Prostate gland (tissue), 2 donors: ENCODE measurements at regions not wholly inside any gene's neighbourhood (a gene's known extent, or its start where the extent isn't known, plus 50 kb on each side); places are given as distances from the start of the nearest gene placed in this dataset.

Source experiments
- DNase-seq: peaks from one replicate; pipeline ENCODE4 v3.0.0-alpha.2; 2019; ENCODE audit warnings: low spot score
- H3K27ac ChIP-seq, 2 donors: fragments of 200-600 bp; sonication (generic); 2 replicates each; pipeline ENCODE4 v1.5.1; 2017 to 2019
- H3K27me3 ChIP-seq: fragments of 200-600 bp; sonication (generic); replicated peaks from 2 replicates; pipeline ENCODE4 v1.5.1; 2019; ENCODE audit not compliant: insufficient read depth
- H3K36me3 ChIP-seq, 2 donors: fragments of 200-600 bp; sonication (generic); 1 replicate in 1 of 2; 2 replicates in 1 of 2; pipeline versions ENCODE4 v1.5.1 to v1.8.1; 2017 to 2019
- H3K4me1 ChIP-seq: fragments of 200-600 bp; sonication (generic); replicated peaks from 2 replicates; pipeline ENCODE4 v1.5.1; 2019
- H3K4me3 ChIP-seq, 2 donors: fragments of 200-600 bp; sonication (generic); 2 replicates each; pipeline ENCODE4 v1.5.1; 2017 to 2019
- H3K9me3 ChIP-seq: fragments of 200-600 bp; sonication (generic); 2 replicates; pipeline ENCODE4 v1.5.1; 2017
- CTCF ChIP-seq, 4 experiments: fragments of 200-600 bp in 2 of 4; fragments of 450-650 bp in 2 of 4; sonication (generic) in 2 of 4; IDR thresholded peaks; 1 replicate in 3 of 4; 2 replicates in 1 of 4; pipeline ENCODE4 v1.5.1; 2016 to 2019; ENCODE audit warnings: antibody characterized with exemption in 4 of 4, mild to moderate bottlenecking in 2 of 4, moderate library complexity in 2 of 4
- POLR2A ChIP-seq: fragments of 450-650 bp; IDR thresholded peaks from one replicate; pipeline ENCODE4 v1.6.1; 2016; ENCODE audit warnings: antibody characterized with exemption, mild to moderate bottlenecking
- POLR2AphosphoS5 ChIP-seq: sonication (generic); formaldehyde crosslinking; IDR thresholded peaks from one replicate; pipeline ENCODE4 v1.6.1; 2017; ENCODE audit warnings: antibody characterized with exemption
- WGBS: methylation state at CpG from one replicate; pipeline ENCODE4 v1.1.5; 2018; 5-methylcytosine and 5-hydroxymethylcytosine counted together
- intact Hi-C: fragments of 100-400 bp; cut with DNase I; formaldehyde crosslinking; loops from one replicate; pipeline ENCODE4 v1.14.2; 2022

- TF ChIP-seq POLR2AphosphoS5 (no peak), POLR2A (no peak)
- WGBS = 80% methylated on average over 2 of the region's 2 CpGs
- no peak for DNase-seq
- H3K4me1 ChIP-seq = no peaks in the 10 kb centered on the region
- H3K36me3 ChIP-seq = no peaks in the 10 kb centered on the region
- no peaks in the 10 kb centered on the region for H3K9me3 ChIP-seq
- intact Hi-C loops = no loop called here
- H3K27ac ChIP-seq = no peak overlapping the region
- no peak overlapping the region for H3K4me3 ChIP-seq
- H3K27me3 ChIP-seq = no peaks in the 10 kb centered on the region
Measured at GRCh38 chrX:116823677-116824076, 360.9 kb upstream of the CT83 start.

GRCh38 chrX:116806288-116806802, 343.6 kb upstream of the CT83 start:
- Histone ChIP-seq H3K27ac (no peak overlapping the region), H3K36me3 (no peaks in the 10 kb centered on the region), H3K27me3 (no peaks in the 10 kb centered on the region), H3K4me1 (no peaks in the 10 kb centered on the region), H3K4me3 (no peak overlapping the region), H3K9me3 (no peaks in the 10 kb centered on the region)
- TF ChIP-seq POLR2AphosphoS5 (no peak), CTCF (IDR thresholded peaks at IDR 0.05) (no peak), POLR2A (no peak)
- intact Hi-C loops = no loop called here
- no peak for DNase-seq
- WGBS = 100% methylated on average over 1 of the region's 1 CpG

GRCh38 chrX:116801943-116802342, 339.2 kb upstream of the CT83 start:
- Histone ChIP-seq H3K27me3 (no peaks in the 10 kb centered on the region), H3K4me3 (no peak overlapping the region), H3K4me1 (no peaks in the 10 kb centered on the region), H3K9me3 (no peaks in the 10 kb centered on the region), H3K36me3 (no peaks in the 10 kb centered on the region), H3K27ac (no peak overlapping the region)
- TF ChIP-seq POLR2A (no peak), POLR2AphosphoS5 (no peak), CTCF (IDR thresholded peaks at IDR 0.05) (no peak)
- DNase-seq = no peak
- intact Hi-C loops = no loop called here

GRCh38 chrX:116781926-116782325, 319.1 kb upstream of the CT83 start:
- no peak for TF ChIP-seq POLR2AphosphoS5
- no peak for TF ChIP-seq POLR2A
- TF ChIP-seq CTCF (IDR thresholded peaks at IDR 0.05) = no peak
- Histone ChIP-seq H3K27me3 (no peaks in the 10 kb centered on the region), H3K36me3 (no peaks in the 10 kb centered on the region), H3K4me3 (no peak overlapping the region), H3K4me1 (no peaks in the 10 kb centered on the region), H3K9me3 (no peaks in the 10 kb centered on the region), H3K27ac (no peak overlapping the region)
- WGBS = 80% methylated on average over 4 of the region's 4 CpGs
- DNase-seq = no peak
- intact Hi-C loops = no loop called here

GRCh38 chrX:116757491-116757890, 294.7 kb upstream of the CT83 start:
- Histone ChIP-seq H3K27me3 (no peaks in the 10 kb centered on the region), H3K9me3 (no peaks in the 10 kb centered on the region), H3K36me3 (no peaks in the 10 kb centered on the region), H3K4me1 (no peaks in the 10 kb centered on the region), H3K4me3 (no peak overlapping the region), H3K27ac (no peak overlapping the region)
- TF ChIP-seq CTCF (IDR thresholded peaks at IDR 0.05) = no peak
- TF ChIP-seq POLR2A = no peak
- no peak for TF ChIP-seq POLR2AphosphoS5
- DNase-seq = no peak
- intact Hi-C loops = no loop called here
